Psoas muscle (tissue), 7 donors: ENCODE measurements at regions not wholly inside any gene's neighbourhood (a gene's known extent, or its start where the extent isn't known, plus 50 kb on each side); places are given as distances from the start of the nearest gene placed in this dataset.
"Not testable (repeated sequence)": the region's sequence is repeated elsewhere in the genome, so short reads cannot be mapped to it uniquely, and the experiment has no call there.

ENCODE experiments used
- ATAC-seq, 4 donors: fragments of 200-7000 bp; cut with Tn5 transposase; one replicate each; pipeline ENCODE4 v1.9.1; 2020; ENCODE audit warnings: moderate library complexity in 3 of 4, mild to moderate bottlenecking in 2 of 4
- DNase-seq, 2 donors: peaks; one replicate each; pipeline ENCODE4 v3.0.0-alpha.2; 2020
- H3K27ac ChIP-seq: fragments of 200-600 bp; one replicate; pipeline ENCODE4 v1.8.0; 2022
- H3K27me3 ChIP-seq, 3 donors: fragments of 200-600 bp in 1 of 3; one replicate each; pipeline versions ENCODE4 v1.6.1 to v1.8.0; 2013 to 2022; ENCODE audit warnings: low read length in 2 of 3, mild to moderate bottlenecking in 2 of 3, moderate library complexity in 1 of 3; ENCODE audit not compliant: insufficient read depth in 3 of 3
- H3K36me3 ChIP-seq, 2 donors: fragments of 200-600 bp in 1 of 2; one replicate each; pipeline versions ENCODE4 v1.6.1 to v1.8.0; 2013 to 2022; ENCODE audit warnings: low read depth in 1 of 2, mild to moderate bottlenecking in 1 of 2, moderate library complexity in 1 of 2; ENCODE audit not compliant: insufficient read depth in 1 of 2
- H3K4me1 ChIP-seq: fragments of 200-600 bp; one replicate; pipeline ENCODE4 v1.8.0; 2022
- H3K4me3 ChIP-seq: fragments of 200-600 bp; one replicate; pipeline ENCODE4 v1.8.0; 2022; ENCODE audit warnings: mild to moderate bottlenecking
- H3K9me3 ChIP-seq: fragments of 200-600 bp; one replicate; pipeline ENCODE4 v1.8.0; 2022
- CTCF ChIP-seq: fragments of 200-600 bp; IDR thresholded peaks from one replicate; pipeline ENCODE4 v1.8.0; 2022; ENCODE audit warnings: antibody characterized with exemption
- WGBS, 3 donors: extraction: QIAGEN DNeasy Blood & Tissue Kit; methylation state at CpG; one replicate each; pipeline versions ENCODE4 v1.1.6 to v1.1.7; 2013; 5-methylcytosine and 5-hydroxymethylcytosine counted together
- intact Hi-C, 2 donors: fragments of 100-400 bp; cut with DNase I; formaldehyde crosslinking; loops; one replicate each; pipeline versions ENCODE4 v1.11.0 to v1.14.2; 2022
- donor health status: healthy with polysubstance abuse.
- donor health status: DM: no; HTN: no; CAD: no; lungs with moderate emphysema.
- donor health status: Bipolar disorder and iron deficiency.
- donor health status: healthy.
- donor health status: DM: yes; HTN: yes; CAD: no.
- donor health status: DM: no; HTN: no; CAD: no.
- donor health status: DM: yes; HTN: yes; CAD: no.

GRCh38 chr15:77874063-77874462 is 203.4 kb downstream of the TBC1D2B start:
- TF ChIP-seq CTCF: no peak
- no peaks in the 10 kb centered on the region for H3K4me1 ChIP-seq
- no peaks in the 10 kb centered on the region for H3K9me3 ChIP-seq
- ATAC-seq: no peak
- DNase-seq: no peak
- H3K27me3 ChIP-seq: no peaks in the 10 kb centered on the region
- H3K4me3 ChIP-seq: no peak overlapping the region
- WGBS, 3 donors: 49 to 67% (median 61%) methylated on average over 4 of the region's 4 CpGs
- no peaks in the 10 kb centered on the region for H3K36me3 ChIP-seq
- H3K27ac ChIP-seq: no peak overlapping the region
- intact Hi-C loops: no loop called here

GRCh38 chr15:77872521-77873425 is 204.7 kb downstream of the TBC1D2B start:
- 85 to 87% (median 85%) methylated on average over 18 of the region's 18 CpGs for WGBS, 3 donors
- H3K4me1 ChIP-seq, H3K9me3 ChIP-seq, H3K4me3 ChIP-seq, ATAC-seq, H3K27ac ChIP-seq, H3K36me3 ChIP-seq, intact Hi-C loops, H3K27me3 ChIP-seq: not testable (repeated sequence)
- DNase-seq: peak in 1 of 2 donors; percentile 35

- TF ChIP-seq CTCF: no peak
- Histone ChIP-seq H3K4me3 (no peak overlapping the region), H3K27ac (no peak overlapping the region), H3K36me3 (no peaks in the 10 kb centered on the region), H3K4me1 (no peaks in the 10 kb centered on the region), H3K27me3 (no peaks in the 10 kb centered on the region), H3K9me3 (no peaks in the 10 kb centered on the region)
- WGBS, 3 donors: 85 to 94% (median 85%) methylated on average over 11 of the region's 11 CpGs
- peak in 1 of 2 donors; percentile 44 for DNase-seq
- ATAC-seq: no peak
- intact Hi-C loops: no loop called here
Observed at GRCh38 chr15:77871852-77872371, 205.6 kb downstream of the TBC1D2B start.

- WGBS, 3 donors: 27 to 29% (median 28%) methylated on average over 21 of the region's 21 CpGs
- intact Hi-C loops: no loop called here
Observed at GRCh38 chr15:77870195-77871065, 207.1 kb downstream of the TBC1D2B start.

More at GRCh38 chr15:77870195-77871065, 207.1 kb downstream of the TBC1D2B start:
- Histone ChIP-seq H3K4me1 (no peaks in the 10 kb centered on the region), H3K36me3 (no peaks in the 10 kb centered on the region), H3K27me3 (no peaks in the 10 kb centered on the region), H3K9me3 (no peaks in the 10 kb centered on the region), H3K27ac (no peak overlapping the region), H3K4me3 (no peak overlapping the region)
- TF ChIP-seq CTCF: peak; percentile 84
- DNase-seq (peak; percentile 65 to 75), ATAC-seq (peak; percentile 82 to 90 (median 83))
